ENCODE measurements at regions not wholly inside any gene's neighbourhood (a gene's known extent, or its start where the extent isn't known, plus 50 kb on each side); places are given as distances from the start of the nearest gene placed in this dataset.

GRCh38 chr10:61612009-61612408 lies 50.7 kb upstream of the CABCOCO1 start:
- TF ChIP-seq CTCF (IDR thresholded peaks at IDR 0.05; ENCODE audit: insufficient read depth, low read length, poor library complexity, severe bottlenecking) (no peak), EZH2phosphoT487 (conservative IDR thresholded peaks at IDR 0.05; ENCODE audit: low read length) (no peak)

Measured in SU-DHL-6 (cell line).